BLaER1 treated with 17β-estradiol and CSF1 and Interleukin-3, amounts not matched to agents 10 nM and 100 nM (cell line): ENCODE measurements at regions not wholly inside any gene's neighbourhood (a gene's known extent, or its start where the extent isn't known, plus 50 kb on each side); places are given as distances from the start of the nearest gene placed in this dataset.

Experiments
- H3K27ac ChIP-seq, 11 experiments: shearing (Covaris generic); formaldehyde crosslinking; 2 replicates each; pipeline ENCODE4 v1.8.1; 2022
- H3K27me3 ChIP-seq, 11 experiments: shearing (Covaris generic); formaldehyde crosslinking; 2 replicates each; pipeline ENCODE4 v1.8.1; 2022
- H3K36me3 ChIP-seq, 11 experiments: shearing (Covaris generic); formaldehyde crosslinking; 2 replicates each; pipeline ENCODE4 v1.8.1; 2022
- H3K4me1 ChIP-seq, 10 experiments: shearing (Covaris generic); formaldehyde crosslinking; 2 replicates each; pipeline ENCODE4 v1.8.1; 2022
- H3K4me2 ChIP-seq, 11 experiments: shearing (Covaris generic); formaldehyde crosslinking; 2 replicates each; pipeline ENCODE4 v1.8.1; 2022
- H3K4me3 ChIP-seq, 10 experiments: shearing (Covaris generic); formaldehyde crosslinking; 2 replicates each; pipeline ENCODE4 v1.8.1; 2022
- H3K9ac ChIP-seq, 11 experiments: shearing (Covaris generic); formaldehyde crosslinking; 2 replicates each; pipeline ENCODE4 v1.8.1; 2022
- H3K9me3 ChIP-seq, 11 experiments: shearing (Covaris generic); formaldehyde crosslinking; replicated peaks in 1 of 11; 2 replicates each; pipeline ENCODE4 v1.8.1; 2022
- H4K20me1 ChIP-seq, 11 experiments: shearing (Covaris generic); formaldehyde crosslinking; 2 replicates each; pipeline ENCODE4 v1.8.1; 2022
- Cebpa-rat ChIP-seq, 11 experiments: shearing (Covaris generic); IDR thresholded peaks; 2 replicates each; pipeline ENCODE4 v1.8.1; 2022

DNA sequence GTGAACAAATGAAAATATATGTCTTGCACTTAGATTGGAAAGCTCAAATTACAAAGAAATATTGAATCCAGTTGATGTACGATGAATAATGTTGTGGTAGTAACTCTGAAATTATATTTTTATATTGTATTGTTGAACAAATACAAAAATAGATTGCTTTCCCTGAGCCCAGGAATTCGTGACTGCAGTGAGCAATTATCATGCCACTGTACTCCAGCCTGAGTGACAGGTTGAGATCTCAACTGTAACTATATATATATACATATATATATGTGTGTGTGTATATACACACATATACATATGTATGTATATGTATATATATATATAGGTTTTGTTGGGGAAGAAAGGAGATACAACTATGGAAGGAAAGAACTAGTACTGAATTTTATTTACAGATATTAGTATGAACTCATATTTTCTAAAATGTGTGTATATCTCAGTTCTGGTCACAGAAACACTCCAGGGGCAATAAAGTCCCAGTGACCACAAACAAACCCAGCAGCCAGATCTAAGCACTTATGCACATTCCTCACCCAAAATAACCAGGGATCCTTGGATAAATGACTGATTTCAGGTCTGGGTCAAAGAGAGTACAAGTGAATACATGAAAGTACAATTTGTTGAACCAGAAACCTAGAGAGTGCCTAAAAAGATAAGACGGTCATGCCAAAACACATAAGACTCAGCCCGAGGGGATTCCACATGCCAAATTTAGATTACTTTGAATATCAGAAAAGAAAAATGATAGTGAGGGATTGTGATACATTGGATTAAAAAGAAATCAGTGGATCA is 146.3 kb downstream of the TMX3 start:
- Histone ChIP-seq H3K4me1 (peaks cover 0 to 9% (median 0%) of the 10 kb centered on the region in 10 experiments; a peak in 3 of 20 replicates), H3K4me2 (no peak overlapping the region), H3K9ac (no peak overlapping the region), H3K36me3 (no peaks in the 10 kb centered on the region), H3K27ac (no peak overlapping the region), H3K4me3 (no peak overlapping the region), H3K9me3 (peaks cover 0 to 13% (median 0%) of the 10 kb centered on the region in 11 experiments; a peak in 4 of 22 replicates), H4K20me1 (no peaks in the 10 kb centered on the region), H3K27me3 (no peaks in the 10 kb centered on the region)
- TF ChIP-seq Cebpa-rat (IDR thresholded peaks at IDR 0.05), result no peak

GRCh38 chr18:68566991-68567390 is 147.9 kb downstream of the TMX3 start:
- Histone ChIP-seq H3K4me2 (no peak overlapping the region), H3K4me1 (peaks cover 0 to 10% (median 0%) of the 10 kb centered on the region in 10 experiments; a peak in 3 of 20 replicates), H3K36me3 (no peaks in the 10 kb centered on the region), H3K9me3 (peaks cover 0 to 5% (median 0%) of the 10 kb centered on the region in 11 experiments; a peak in 3 of 22 replicates), H3K9ac (no peak overlapping the region), H3K27ac (no peak overlapping the region), H3K27me3 (no peaks in the 10 kb centered on the region), H4K20me1 (no peaks in the 10 kb centered on the region), H3K4me3 (no peak overlapping the region)
- no peak for TF ChIP-seq Cebpa-rat (IDR thresholded peaks at IDR 0.05)

DNA sequence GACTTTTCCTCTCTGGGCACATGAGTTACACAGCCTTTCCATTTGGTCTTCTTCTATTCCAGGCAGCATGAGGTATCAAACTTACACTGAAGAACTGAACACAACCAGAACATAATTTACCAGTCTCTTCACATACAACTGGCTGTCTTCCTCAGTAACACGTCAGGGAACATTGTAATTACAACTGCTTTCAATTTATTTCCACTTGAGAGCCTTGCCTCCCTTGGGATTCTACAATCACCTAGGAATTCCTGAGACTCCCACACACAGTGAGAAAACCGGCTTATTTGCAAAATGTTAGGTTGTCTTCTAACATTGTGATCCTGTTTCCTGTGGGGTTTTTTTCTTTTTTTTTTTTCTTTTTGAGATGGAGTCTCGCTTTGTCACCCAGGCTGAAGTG is 149.9 kb downstream of the TMX3 start:
- Histone ChIP-seq H3K9ac (no peak overlapping the region), H3K4me2 (no peak overlapping the region), H3K36me3 (no peaks in the 10 kb centered on the region), H3K9me3 (no peaks in the 10 kb centered on the region), H3K4me1 (peaks cover 0 to 10% (median 0%) of the 10 kb centered on the region in 10 experiments; a peak in 3 of 20 replicates), H4K20me1 (no peaks in the 10 kb centered on the region), H3K4me3 (no peak overlapping the region), H3K27ac (no peak overlapping the region), H3K27me3 (no peaks in the 10 kb centered on the region)
- no peak for TF ChIP-seq Cebpa-rat (IDR thresholded peaks at IDR 0.05)

DNA sequence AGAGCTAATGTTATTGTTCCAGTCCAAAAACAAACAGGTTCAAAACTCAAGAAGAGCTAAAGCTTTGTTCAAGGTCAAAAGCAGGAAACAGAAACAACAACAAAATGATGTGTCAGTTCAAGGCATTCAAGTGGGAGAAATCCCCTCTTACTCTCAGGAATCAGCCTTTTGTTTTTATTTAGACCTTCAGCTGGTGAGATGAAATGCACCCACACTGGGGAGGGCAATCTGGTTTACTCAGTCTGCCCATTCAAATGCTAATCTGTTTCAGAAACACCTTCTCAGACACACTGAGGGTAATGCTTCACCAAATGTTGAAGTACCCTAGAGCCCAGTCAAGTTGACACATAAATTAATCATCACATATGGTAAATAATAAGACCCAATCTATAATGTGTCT is 150.6 kb downstream of the TMX3 start:
- Histone ChIP-seq H3K4me2 (peak overlapping the region in 3 of 11 experiments; percentile 15 to 54 (median 31); a peak in 4 of 22 replicates), H4K20me1 (no peaks in the 10 kb centered on the region), H3K4me3 (no peak overlapping the region), H3K27me3 (no peaks in the 10 kb centered on the region), H3K9ac (no peak overlapping the region), H3K27ac (no peak overlapping the region), H3K36me3 (no peaks in the 10 kb centered on the region), H3K9me3 (no peaks in the 10 kb centered on the region), H3K4me1 (peaks cover 0 to 10% (median 0%) of the 10 kb centered on the region in 10 experiments; a peak in 3 of 20 replicates)
- TF ChIP-seq Cebpa-rat (IDR thresholded peaks at IDR 0.05), result no peak

DNA sequence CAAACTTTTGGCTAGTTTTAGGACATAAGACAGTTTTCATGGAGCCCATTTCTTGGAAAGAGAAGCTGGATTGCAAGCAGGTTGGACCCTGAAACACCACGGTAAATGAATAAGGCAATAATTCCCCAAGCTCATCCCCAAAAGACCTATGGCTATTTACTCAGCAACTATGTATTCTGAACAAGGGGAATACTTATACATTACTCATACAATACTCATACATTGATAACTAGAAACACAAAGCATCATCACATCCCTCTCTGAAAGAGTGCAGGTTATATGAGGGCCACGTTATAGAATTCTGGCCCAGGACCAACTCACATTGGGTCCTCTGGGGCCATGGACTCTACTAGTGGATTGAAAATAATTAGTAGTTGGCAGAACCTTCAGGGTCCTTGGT is 154.8 kb downstream of the TMX3 start:
- TF ChIP-seq Cebpa-rat (IDR thresholded peaks at IDR 0.05), result no peak
- Histone ChIP-seq H3K36me3 (no peaks in the 10 kb centered on the region), H3K9ac (no peak overlapping the region), H3K4me3 (no peak overlapping the region), H3K9me3 (no peaks in the 10 kb centered on the region), H4K20me1 (no peaks in the 10 kb centered on the region), H3K4me2 (no peak overlapping the region), H3K4me1 (peaks cover 0 to 10% (median 0%) of the 10 kb centered on the region in 10 experiments; a peak in 3 of 20 replicates), H3K27ac (no peak overlapping the region), H3K27me3 (no peaks in the 10 kb centered on the region)

- no peaks in the 10 kb centered on the region for H4K20me1 ChIP-seq
- H3K27me3 ChIP-seq, result no peaks in the 10 kb centered on the region
- no peak overlapping the region for H3K9ac ChIP-seq
- no peaks in the 10 kb centered on the region for H3K4me1 ChIP-seq
- H3K4me3 ChIP-seq, result no peak overlapping the region
- no peak overlapping the region for H3K27ac ChIP-seq
- H3K36me3 ChIP-seq, result no peaks in the 10 kb centered on the region
- no peak for TF ChIP-seq Cebpa-rat (IDR thresholded peaks at IDR 0.05)
- no peaks in the 10 kb centered on the region for H3K9me3 ChIP-seq
- no peak overlapping the region for H3K4me2 ChIP-seq
Observed at GRCh38 chr18:68557183-68557582, 157.7 kb downstream of the TMX3 start.

GRCh38 chr18:68555879-68556301 is 159.0 kb downstream of the TMX3 start:
- Histone ChIP-seq H3K9me3 (no peaks in the 10 kb centered on the region), H3K4me3 (no peak overlapping the region), H3K27ac (no peak overlapping the region), H3K4me1 (no peaks in the 10 kb centered on the region), H3K27me3 (no peaks in the 10 kb centered on the region), H3K9ac (no peak overlapping the region), H3K36me3 (no peaks in the 10 kb centered on the region), H4K20me1 (no peaks in the 10 kb centered on the region), H3K4me2 (no peak overlapping the region)
- no peak for TF ChIP-seq Cebpa-rat (IDR thresholded peaks at IDR 0.05)

DNA sequence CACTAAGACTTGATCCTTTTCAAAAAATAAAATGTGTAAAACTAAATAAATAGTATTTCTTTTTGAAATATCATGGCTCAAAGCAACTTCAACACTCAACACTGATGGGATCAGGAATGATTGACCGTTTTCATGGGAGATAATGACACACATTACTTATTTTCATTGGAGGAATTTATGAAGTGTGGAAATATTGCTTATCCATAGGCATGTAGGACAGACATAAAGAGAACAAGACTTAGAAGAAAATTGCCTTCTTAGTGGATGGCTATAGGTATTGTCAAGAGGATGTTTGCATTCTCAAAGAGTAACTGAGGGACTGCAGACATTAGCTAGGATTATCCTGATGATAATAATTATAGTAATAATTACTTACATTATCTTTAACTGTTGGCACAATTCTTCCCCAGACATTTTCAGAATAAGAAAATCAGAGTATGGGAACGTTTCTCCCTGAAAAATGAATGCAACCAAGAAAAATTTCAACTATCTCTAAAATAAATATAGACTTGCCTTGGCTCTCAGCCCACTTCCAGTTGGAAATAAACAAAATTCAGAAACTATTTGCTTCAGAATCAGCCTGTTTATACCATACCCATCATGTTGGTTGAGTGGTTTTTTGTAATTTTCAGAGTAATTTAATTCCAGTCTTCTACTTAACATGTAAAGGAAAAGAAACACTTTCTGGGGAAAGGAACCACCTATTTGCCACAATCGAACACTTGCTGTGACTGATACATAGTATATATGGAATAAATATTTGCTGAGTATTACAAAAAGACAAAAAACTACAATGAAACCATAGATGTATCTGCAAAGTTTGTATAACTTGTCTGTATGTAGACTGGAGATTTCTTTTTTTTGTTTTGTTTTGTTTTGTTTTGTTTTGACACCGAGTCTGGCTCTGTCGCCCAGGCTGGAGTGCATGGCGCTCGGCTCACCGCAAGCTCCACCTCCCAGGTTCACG is 165.7 kb downstream of the TMX3 start:
- Histone ChIP-seq H3K4me3 (no peak overlapping the region), H4K20me1 (no peaks in the 10 kb centered on the region), H3K27me3 (no peaks in the 10 kb centered on the region; a peak in 1 of 22 replicates), H3K27ac (no peak overlapping the region), H3K4me1 (no peaks in the 10 kb centered on the region), H3K4me2 (no peak overlapping the region), H3K36me3 (no peaks in the 10 kb centered on the region), H3K9ac (no peak overlapping the region), H3K9me3 (no peaks in the 10 kb centered on the region; a peak in 1 of 22 replicates)
- TF ChIP-seq Cebpa-rat (IDR thresholded peaks at IDR 0.05), result no peak

- no peak overlapping the region for H3K9ac ChIP-seq
- TF ChIP-seq Cebpa-rat (IDR thresholded peaks at IDR 0.05), result no peak
- no peaks in the 10 kb centered on the region for H3K4me1 ChIP-seq
- H3K27ac ChIP-seq, result no peak overlapping the region
- no peaks in the 10 kb centered on the region for H4K20me1 ChIP-seq
- no peak overlapping the region for H3K4me3 ChIP-seq
- no peak overlapping the region for H3K4me2 ChIP-seq
- H3K9me3 ChIP-seq, result no peaks in the 10 kb centered on the region; a peak in 1 of 22 replicates
- H3K36me3 ChIP-seq, result no peaks in the 10 kb centered on the region
- no peaks in the 10 kb centered on the region; a peak in 1 of 22 replicates for H3K27me3 ChIP-seq
Observed at GRCh38 chr18:68543344-68543743, 171.6 kb downstream of the TMX3 start.
